ENCODE measurements at regions not wholly inside any gene's neighbourhood (a gene's known extent, or its start where the extent isn't known, plus 50 kb on each side); places are given as distances from the start of the nearest gene placed in this dataset.

GRCh38 chr15:88341006-88341405 lies 84.5 kb upstream of the NTRK3 start:
- no peak for TF ChIP-seq CTCF (IDR thresholded peaks at IDR 0.05)
- TF ChIP-seq EZH2 (IDR thresholded peaks at IDR 0.05): no peak
- TF ChIP-seq EZH2phosphoT487 (IDR thresholded peaks at IDR 0.05): no peak
